HG03439 (cell line): ENCODE measurements at regions not wholly inside any gene's neighbourhood (a gene's known extent, or its start where the extent isn't known, plus 50 kb on each side); places are given as distances from the start of the nearest gene placed in this dataset.
"Not testable (repeated sequence)": the region's sequence is repeated elsewhere in the genome, so short reads cannot be mapped to it uniquely, and the experiment has no call there.

Experiments
- ATAC-seq: cut with Tn5 transposase; IDR thresholded peaks from one replicate; pipeline ENCODE4 v1.9.1; 2021; ENCODE audit warnings: mild to moderate bottlenecking, moderate library complexity; ENCODE audit not compliant: unreplicated experiment

DNA sequence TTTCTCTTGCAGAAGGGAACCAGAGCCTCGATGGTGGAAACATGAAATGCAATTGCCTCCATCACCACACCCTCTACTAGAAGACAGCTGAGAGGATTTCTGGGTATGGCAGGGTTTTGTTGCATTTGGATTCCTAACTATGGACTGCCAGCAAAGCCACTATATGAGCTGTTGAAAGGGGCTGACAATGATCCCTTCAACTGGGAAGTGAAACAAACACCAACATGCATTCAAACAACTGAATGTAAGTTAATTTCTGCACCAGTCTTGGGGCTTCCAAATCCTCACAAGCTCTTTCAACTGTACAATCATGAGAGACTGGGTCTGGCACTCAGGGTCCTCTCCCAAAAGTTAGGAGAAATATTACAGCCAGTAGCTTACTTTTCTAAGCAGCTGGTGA is 116.7 kb upstream of the PLCL2 start:
- no peak for ATAC-seq

- ATAC-seq: no peak
These were observed 115.8 kb upstream of the PLCL2 start for GRCh38 chr3:16768956-16769355.

- no peak for ATAC-seq
These were observed 115.2 kb upstream of the PLCL2 start for GRCh38 chr3:16769525-16769924.

DNA sequence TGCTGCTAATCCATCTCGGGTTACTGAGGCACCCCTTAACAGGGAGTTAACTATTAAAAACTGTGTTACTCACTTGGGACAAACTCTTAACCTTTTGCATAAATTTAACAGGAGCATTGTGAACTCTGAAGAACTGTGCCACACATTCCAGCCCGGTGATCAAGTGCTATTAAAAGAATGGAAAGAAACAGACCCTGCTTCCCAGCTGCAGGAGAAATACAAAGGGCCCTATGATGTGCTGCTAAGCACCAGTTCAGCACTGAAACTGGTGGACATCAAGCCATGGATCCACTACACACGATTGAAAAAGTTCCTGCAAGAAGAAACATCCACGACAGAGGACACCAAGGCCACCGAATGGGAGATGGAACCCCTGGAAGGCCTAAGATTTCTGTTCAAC is 114.7 kb upstream of the PLCL2 start:
- no peak for ATAC-seq

- ATAC-seq: no peak
These were observed 114.0 kb upstream of the PLCL2 start for GRCh38 chr3:16770792-16771191.

GRCh38 chr3:16773594-16773993 is 111.2 kb upstream of the PLCL2 start:
- not testable (repeated sequence) for ATAC-seq

- not testable (repeated sequence) for ATAC-seq
These were observed 110.2 kb upstream of the PLCL2 start for GRCh38 chr3:16774536-16774935.

DNA sequence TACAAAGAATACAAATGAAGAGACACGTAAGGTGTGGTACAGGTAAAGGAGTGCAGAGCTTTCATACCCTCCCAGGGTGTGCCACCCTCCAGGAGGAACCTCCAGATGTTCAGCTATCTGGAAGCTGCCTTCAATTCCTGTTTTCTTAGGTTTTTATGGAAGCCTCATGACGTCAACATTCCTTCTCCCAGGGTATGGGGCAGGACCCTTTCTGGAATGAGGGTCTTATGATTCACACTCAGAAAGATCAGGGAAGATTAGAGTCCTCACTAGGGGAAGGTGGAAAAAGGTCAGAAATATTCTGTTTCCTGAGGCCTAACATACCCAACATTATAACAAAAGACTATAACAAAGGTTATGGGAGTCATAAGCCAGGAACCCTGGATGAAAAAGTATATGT is 99.8 kb upstream of the PLCL2 start:
- no peak for ATAC-seq

- no peak for ATAC-seq
These were observed 99.3 kb upstream of the PLCL2 start for GRCh38 chr3:16785465-16785864.

- ATAC-seq: no peak
These were observed 96.2 kb upstream of the PLCL2 start for GRCh38 chr3:16788440-16789056.

DNA sequence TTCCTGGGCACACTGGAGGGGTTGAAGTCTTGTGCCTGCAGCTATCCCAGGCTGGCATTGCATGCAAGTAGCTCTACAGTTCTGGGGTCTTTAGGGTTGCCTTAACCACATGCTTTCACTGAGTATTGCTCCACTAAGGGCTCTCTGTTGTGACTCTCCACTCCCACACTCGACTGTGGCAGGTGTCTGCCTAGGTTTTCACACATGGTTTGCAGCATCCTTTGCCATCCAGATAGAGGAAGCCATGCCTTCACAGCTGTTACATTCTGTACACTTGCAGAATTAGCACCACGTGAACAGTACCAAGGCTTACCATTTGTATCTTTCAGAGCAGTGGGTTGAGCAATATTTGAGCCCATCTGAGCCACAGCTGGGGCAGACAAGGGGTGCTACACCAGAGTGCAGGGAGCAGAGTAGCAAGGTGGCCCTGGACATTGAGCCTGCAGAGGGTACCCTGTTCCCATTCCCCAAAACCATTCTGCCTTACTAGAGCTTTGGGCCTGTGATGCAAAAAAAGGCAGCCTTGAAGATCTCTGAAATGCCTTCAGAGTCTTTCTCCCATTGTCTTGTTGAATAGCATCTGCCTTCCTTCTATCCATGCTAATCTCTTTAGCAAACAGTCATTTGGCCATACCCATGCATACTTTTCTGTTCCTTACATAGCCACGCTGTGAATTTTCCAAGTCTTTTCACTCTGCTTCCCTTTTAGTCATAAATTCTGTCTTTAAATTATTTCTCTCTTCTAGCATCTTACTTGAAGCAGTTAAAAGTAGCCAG is 95.2 kb upstream of the PLCL2 start:
- no peak for ATAC-seq

DNA sequence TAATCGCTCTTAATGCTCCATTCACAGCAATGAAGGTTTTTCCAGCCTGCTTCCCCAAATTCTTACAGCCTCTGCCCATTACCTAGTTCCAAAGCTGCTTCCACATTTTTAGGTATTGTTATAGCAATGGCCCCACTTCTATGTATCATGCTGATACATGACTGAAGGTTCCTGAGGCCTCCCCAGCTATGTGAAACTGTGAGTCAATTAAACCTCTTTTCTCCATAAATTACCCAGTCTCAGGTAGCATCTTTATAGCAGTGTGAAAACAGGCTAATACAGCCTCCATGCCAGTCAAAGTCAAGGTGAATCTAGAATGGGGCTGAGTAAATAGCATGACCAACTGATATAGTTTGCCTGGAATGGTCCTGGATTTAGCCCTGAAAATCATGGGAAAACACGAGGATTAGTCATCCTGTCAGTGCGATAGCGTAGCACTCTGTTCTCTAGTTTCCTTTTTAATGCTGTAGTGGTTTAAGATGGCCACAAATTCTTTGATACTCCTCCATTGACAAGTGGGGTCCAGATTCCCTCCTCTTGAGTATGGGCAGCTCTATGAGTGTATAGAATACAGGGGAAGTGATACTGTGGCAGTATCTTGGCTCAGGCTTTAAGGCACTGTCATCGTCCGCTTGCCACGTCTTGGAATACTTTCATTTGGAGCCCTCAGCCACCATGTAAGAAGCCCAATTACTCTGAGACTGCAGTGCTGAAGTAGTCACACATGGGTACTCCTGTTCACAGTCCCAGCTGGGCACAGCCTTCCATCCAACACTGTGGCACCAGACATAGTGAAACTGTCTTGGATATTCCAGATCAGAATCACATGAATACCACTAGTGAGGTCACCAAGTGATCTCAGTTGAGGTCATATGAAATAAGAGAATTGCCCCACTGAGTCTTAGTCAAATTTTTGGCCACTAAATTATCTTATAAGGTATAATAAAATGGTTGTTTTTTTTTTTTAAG is 94.0 kb upstream of the PLCL2 start:
- ATAC-seq: no peak

DNA sequence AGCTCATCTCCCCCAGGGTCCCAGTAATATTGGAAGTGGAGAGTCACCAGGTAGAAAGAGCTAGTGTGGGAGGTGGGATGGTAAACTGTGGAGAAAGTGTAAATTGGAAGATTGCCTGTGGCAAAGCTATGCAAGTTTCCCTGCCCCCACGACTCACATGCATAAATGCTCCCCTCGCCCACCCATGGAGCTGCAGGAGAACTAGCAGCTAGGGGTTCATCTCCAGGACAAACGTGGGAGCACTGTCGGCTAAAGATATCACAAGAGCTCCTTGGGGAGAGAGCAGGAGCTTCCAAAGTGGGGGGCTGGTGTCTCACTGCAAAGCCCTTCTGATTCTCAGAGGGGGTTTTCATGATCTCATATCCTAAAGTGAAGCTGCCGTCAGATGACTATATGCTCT is 91.4 kb upstream of the PLCL2 start:
- ATAC-seq: no peak

DNA sequence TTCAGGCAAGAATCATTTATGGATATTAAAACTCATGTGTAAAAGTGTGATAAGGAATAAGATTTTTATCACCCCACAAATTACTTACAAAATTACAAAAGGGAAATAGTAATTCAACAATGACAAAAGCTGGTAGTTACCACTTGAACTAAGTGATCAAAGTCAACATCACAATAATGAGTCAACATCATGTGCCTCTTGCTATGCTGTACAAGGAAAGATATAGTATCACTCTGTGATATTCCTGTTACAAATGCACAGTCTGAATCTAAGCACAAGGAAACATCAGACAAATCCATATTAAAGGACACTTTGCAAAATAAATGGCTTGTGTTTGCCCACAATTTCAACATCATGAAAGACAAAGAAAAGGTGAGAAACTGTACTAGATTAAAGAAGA is 90.5 kb upstream of the PLCL2 start:
- no peak for ATAC-seq

GRCh38 chr3:16795581-16795980 is 89.2 kb upstream of the PLCL2 start:
- ATAC-seq: no peak

DNA sequence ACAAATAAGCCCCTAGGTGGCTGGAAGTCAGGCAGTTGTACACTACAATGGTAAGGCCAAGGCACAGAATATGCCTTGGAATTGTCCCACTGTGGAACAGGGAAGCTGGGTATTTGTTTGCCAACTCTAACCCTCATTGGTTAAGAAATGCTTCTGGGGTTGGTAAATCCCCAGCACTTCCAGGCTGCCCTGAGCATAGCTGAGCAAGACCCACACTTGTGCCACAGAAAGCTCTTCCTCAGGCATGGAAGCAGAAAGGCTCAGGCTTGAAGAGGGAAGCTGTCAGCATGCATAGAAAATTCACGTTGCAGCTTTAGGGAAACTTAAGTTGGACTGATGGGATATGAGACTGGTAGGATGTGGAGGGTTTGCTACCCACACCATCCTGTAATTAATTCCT is 86.9 kb upstream of the PLCL2 start:
- no peak for ATAC-seq

DNA sequence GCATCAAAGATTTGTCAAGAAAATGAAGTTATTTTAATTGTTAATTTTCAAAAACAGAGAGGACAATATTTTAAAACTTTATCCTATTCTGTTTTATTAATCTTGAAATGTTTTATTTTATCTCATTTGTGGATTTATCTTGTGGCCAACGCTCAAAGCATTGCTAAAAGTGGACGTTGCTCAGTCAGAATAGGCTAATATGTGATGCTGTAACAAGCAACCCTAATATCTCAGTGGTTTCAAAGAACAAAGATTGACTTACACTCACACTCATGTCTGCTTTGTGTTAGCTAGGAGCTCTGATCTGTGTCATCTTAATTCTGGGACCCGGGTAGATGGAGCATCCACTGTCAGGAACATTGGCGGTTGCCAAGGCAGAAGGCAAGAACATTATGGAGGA is 86.0 kb upstream of the PLCL2 start:
- no peak for ATAC-seq

DNA sequence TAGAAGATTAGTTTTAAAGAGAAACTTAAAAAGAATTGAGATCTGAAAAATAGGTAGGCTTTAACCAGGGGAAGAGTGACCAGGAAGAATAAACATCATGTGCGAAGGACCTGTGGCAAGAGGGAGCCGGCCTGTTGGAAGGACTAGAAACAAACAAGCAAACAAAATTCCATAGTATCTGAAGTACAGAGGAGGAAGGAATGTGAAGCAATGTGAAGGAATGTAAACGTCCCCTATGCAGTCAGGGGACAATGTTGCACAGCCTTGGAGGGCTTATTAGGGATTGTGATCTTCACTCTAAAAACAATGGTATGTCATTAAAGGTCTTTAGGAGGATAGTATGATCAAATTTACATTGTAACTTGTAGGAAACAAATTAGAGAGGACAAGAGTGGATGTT is 84.4 kb upstream of the PLCL2 start:
- ATAC-seq: no peak

DNA sequence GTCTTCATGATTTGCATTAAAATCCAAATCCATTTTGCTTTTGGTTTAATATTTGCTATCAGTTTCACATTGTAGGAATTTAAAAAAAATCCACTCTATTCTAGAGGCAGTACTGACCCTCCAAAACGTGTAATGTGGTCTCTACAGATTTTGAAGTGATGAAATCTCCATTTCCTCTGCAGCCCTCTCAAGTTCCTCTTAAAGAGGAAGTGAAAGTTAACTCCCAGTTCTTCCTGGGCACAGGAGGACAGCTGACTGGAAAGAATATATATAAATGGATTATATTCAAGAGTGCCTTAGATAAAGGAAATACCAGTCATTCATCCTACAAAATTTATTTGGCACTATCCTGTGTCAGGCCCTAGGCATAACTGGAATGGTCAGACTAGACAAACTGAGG is 83.5 kb upstream of the PLCL2 start:
- no peak for ATAC-seq

- no peak for ATAC-seq
These were observed 83.1 kb upstream of the PLCL2 start for GRCh38 chr3:16801698-16802097.

DNA sequence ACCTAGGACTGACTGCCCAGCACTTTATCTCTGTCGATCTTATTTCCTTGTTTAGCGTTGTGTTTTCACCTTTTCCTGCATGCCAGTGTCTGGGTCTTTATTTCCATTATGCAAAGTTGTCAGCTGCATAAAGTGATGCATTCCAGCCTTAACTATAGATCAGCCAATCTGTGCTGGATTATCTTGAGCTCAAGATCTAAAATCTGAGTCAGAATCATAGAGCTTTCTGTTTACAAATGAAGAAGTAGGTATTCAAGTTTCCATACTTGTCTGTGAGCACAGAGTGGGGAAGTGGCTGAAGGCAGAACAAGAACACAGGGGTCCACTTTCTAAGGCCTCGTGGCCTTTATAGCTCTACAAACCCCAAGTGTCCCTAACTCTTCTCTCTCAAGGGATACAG is 82.4 kb upstream of the PLCL2 start:
- ATAC-seq: no peak

- ATAC-seq: no peak
These were observed 81.7 kb upstream of the PLCL2 start for GRCh38 chr3:16803019-16803418.
